K562 (cell line): ENCODE measurements at regions not wholly inside any gene's neighbourhood (a gene's known extent, or its start where the extent isn't known, plus 50 kb on each side); places are given as distances from the start of the nearest gene placed in this dataset.

Experiments
- BACH1 ChIP-seq: fragments of 200-800 bp; sonication (Bioruptor generic); IDR thresholded peaks from 2 replicates; pipeline ENCODE4 v1.6.1; 2016; ENCODE audit warnings: missing genetic modification characterization, missing compliant biosample characterization
- ELF4 ChIP-seq: fragments of 450-650 bp; formaldehyde crosslinking; IDR thresholded peaks from 2 replicates; pipeline ENCODE4 v1.4.0; 2022; ENCODE audit warnings: missing genetic modification characterization
- HMG20A ChIP-seq: fragments of 450-650 bp; formaldehyde crosslinking; conservative IDR thresholded peaks from 2 replicates; pipeline ENCODE4 v1.4.0; 2020; ENCODE audit warnings: mild to moderate bottlenecking, mixed read lengths
- MAFF ChIP-seq: IDR thresholded peaks from 2 replicates; pipeline ENCODE4 v1.6.1; 2012; ENCODE audit warnings: low read length, improper control_type of control experiment
- MCM5 ChIP-seq: fragments of 450-650 bp; IDR thresholded peaks from 2 replicates; pipeline ENCODE4 v1.6.1; 2016; ENCODE audit warnings: low read depth
- PPARD ChIP-seq: fragments of 250-450 bp; sonication (Bioruptor Pico); IDR thresholded peaks from 2 replicates; pipeline ENCODE4 v1.8.0; 2022; ENCODE audit warnings: inconsistent platforms, mild to moderate bottlenecking, moderate library complexity
- TF ChIP-seq, protein P1 (sequence below): sonication (generic); formaldehyde crosslinking; IDR thresholded peaks from 2 replicates; pipeline ENCODE4 v1.8.0; 2023; ENCODE audit warnings: missing genetic modification reagents, mild to moderate bottlenecking, borderline replicate concordance
- TF ChIP-seq, protein P2 (sequence below), 2 experiments: fragments of 450-650 bp; formaldehyde crosslinking in 1 of 2; IDR thresholded peaks; 2 replicates each; pipeline versions ENCODE4 v1.4.0 to v1.6.1; 2014 to 2020; ENCODE audit warnings: mild to moderate bottlenecking in 2 of 2, borderline replicate concordance in 1 of 2, low read depth in 1 of 2
- TF ChIP-seq, protein P3 (sequence below): fragments of 200-800 bp; sonication (Bioruptor generic); IDR thresholded peaks from 2 replicates; pipeline ENCODE4 v1.6.1; 2016; ENCODE audit warnings: missing genetic modification characterization, missing compliant biosample characterization

DNA sequence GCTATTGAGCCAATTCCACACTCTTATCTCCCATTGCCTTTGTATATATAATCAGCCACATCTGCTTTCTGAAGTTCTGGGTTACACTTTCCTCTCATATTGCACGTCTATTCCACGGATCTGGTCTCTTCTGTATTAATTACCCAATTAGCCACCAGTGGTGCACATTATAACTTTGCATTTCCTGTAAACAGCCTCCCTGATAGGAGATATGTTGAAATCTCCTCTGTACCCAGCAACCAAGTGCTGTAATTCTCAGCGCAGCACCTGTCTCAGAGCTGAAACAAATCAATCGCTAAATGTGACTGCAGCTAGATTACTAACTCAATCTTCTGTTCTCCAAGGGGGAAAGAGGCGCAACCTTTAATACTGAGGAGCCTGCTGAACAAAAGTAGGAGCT, 326.4 kb downstream of the SLITRK2 start (continued):
- TF ChIP-seq, protein P1, sequence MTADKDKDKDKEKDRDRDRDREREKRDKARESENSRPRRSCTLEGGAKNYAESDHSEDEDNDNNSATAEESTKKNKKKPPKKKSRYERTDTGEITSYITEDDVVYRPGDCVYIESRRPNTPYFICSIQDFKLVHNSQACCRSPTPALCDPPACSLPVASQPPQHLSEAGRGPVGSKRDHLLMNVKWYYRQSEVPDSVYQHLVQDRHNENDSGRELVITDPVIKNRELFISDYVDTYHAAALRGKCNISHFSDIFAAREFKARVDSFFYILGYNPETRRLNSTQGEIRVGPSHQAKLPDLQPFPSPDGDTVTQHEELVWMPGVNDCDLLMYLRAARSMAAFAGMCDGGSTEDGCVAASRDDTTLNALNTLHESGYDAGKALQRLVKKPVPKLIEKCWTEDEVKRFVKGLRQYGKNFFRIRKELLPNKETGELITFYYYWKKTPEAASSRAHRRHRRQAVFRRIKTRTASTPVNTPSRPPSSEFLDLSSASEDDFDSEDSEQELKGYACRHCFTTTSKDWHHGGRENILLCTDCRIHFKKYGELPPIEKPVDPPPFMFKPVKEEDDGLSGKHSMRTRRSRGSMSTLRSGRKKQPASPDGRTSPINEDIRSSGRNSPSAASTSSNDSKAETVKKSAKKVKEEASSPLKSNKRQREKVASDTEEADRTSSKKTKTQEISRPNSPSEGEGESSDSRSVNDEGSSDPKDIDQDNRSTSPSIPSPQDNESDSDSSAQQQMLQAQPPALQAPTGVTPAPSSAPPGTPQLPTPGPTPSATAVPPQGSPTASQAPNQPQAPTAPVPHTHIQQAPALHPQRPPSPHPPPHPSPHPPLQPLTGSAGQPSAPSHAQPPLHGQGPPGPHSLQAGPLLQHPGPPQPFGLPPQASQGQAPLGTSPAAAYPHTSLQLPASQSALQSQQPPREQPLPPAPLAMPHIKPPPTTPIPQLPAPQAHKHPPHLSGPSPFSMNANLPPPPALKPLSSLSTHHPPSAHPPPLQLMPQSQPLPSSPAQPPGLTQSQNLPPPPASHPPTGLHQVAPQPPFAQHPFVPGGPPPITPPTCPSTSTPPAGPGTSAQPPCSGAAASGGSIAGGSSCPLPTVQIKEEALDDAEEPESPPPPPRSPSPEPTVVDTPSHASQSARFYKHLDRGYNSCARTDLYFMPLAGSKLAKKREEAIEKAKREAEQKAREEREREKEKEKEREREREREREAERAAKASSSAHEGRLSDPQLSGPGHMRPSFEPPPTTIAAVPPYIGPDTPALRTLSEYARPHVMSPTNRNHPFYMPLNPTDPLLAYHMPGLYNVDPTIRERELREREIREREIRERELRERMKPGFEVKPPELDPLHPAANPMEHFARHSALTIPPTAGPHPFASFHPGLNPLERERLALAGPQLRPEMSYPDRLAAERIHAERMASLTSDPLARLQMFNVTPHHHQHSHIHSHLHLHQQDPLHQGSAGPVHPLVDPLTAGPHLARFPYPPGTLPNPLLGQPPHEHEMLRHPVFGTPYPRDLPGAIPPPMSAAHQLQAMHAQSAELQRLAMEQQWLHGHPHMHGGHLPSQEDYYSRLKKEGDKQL (CRISPR knock-in tag) = no peak
- TF ChIP-seq MCM5 = no peak
- no peak for TF ChIP-seq BACH1 (tag)
- TF ChIP-seq MAFF = no peak
- TF ChIP-seq HMG20A (CRISPR knock-in tag) = no peak
- TF ChIP-seq, protein P2, sequence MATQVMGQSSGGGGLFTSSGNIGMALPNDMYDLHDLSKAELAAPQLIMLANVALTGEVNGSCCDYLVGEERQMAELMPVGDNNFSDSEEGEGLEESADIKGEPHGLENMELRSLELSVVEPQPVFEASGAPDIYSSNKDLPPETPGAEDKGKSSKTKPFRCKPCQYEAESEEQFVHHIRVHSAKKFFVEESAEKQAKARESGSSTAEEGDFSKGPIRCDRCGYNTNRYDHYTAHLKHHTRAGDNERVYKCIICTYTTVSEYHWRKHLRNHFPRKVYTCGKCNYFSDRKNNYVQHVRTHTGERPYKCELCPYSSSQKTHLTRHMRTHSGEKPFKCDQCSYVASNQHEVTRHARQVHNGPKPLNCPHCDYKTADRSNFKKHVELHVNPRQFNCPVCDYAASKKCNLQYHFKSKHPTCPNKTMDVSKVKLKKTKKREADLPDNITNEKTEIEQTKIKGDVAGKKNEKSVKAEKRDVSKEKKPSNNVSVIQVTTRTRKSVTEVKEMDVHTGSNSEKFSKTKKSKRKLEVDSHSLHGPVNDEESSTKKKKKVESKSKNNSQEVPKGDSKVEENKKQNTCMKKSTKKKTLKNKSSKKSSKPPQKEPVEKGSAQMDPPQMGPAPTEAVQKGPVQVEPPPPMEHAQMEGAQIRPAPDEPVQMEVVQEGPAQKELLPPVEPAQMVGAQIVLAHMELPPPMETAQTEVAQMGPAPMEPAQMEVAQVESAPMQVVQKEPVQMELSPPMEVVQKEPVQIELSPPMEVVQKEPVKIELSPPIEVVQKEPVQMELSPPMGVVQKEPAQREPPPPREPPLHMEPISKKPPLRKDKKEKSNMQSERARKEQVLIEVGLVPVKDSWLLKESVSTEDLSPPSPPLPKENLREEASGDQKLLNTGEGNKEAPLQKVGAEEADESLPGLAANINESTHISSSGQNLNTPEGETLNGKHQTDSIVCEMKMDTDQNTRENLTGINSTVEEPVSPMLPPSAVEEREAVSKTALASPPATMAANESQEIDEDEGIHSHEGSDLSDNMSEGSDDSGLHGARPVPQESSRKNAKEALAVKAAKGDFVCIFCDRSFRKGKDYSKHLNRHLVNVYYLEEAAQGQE (IDR thresholded peaks at IDR 0.05; ENCODE audit: borderline replicate concordance) = no peak
- TF ChIP-seq, protein P2 (CRISPR knock-in tag; IDR thresholded peaks at IDR 0.05; ENCODE audit: low read depth) = no peak
- TF ChIP-seq ELF4 (CRISPR knock-in tag) = no peak
- no peak for TF ChIP-seq PPARD (CRISPR knock-in tag)
- TF ChIP-seq, protein P3, sequence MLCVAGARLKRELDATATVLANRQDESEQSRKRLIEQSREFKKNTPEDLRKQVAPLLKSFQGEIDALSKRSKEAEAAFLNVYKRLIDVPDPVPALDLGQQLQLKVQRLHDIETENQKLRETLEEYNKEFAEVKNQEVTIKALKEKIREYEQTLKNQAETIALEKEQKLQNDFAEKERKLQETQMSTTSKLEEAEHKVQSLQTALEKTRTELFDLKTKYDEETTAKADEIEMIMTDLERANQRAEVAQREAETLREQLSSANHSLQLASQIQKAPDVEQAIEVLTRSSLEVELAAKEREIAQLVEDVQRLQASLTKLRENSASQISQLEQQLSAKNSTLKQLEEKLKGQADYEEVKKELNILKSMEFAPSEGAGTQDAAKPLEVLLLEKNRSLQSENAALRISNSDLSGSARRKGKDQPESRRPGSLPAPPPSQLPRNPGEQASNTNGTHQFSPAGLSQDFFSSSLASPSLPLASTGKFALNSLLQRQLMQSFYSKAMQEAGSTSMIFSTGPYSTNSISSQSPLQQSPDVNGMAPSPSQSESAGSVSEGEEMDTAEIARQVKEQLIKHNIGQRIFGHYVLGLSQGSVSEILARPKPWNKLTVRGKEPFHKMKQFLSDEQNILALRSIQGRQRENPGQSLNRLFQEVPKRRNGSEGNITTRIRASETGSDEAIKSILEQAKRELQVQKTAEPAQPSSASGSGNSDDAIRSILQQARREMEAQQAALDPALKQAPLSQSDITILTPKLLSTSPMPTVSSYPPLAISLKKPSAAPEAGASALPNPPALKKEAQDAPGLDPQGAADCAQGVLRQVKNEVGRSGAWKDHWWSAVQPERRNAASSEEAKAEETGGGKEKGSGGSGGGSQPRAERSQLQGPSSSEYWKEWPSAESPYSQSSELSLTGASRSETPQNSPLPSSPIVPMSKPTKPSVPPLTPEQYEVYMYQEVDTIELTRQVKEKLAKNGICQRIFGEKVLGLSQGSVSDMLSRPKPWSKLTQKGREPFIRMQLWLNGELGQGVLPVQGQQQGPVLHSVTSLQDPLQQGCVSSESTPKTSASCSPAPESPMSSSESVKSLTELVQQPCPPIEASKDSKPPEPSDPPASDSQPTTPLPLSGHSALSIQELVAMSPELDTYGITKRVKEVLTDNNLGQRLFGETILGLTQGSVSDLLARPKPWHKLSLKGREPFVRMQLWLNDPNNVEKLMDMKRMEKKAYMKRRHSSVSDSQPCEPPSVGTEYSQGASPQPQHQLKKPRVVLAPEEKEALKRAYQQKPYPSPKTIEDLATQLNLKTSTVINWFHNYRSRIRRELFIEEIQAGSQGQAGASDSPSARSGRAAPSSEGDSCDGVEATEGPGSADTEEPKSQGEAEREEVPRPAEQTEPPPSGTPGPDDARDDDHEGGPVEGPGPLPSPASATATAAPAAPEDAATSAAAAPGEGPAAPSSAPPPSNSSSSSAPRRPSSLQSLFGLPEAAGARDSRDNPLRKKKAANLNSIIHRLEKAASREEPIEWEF = no peak
